ENCODE measurements at regions not wholly inside any gene's neighbourhood (a gene's known extent, or its start where the extent isn't known, plus 50 kb on each side); places are given as distances from the start of the nearest gene placed in this dataset.
"Not testable (repeated sequence)": the region's sequence is repeated elsewhere in the genome, so short reads cannot be mapped to it uniquely, and the experiment has no call there.

- no peak overlapping the region for H3K4me3 Mint-ChIP-seq (ENCODE audit: unreplicated experiment)
Observed at GRCh38 chrX:821327-822107, 190.9 kb downstream of the SHOX start.

GRCh38 chrX:819684-820083, 189.1 kb downstream of the SHOX start:
- H3K27me3 Mint-ChIP-seq (ENCODE audit: unreplicated experiment) = peaks cover 2% of the 10 kb centered on the region
- no peak for DNase-seq (ENCODE audit: low spot score)
- no peak overlapping the region for H3K4me3 Mint-ChIP-seq (ENCODE audit: unreplicated experiment)
- peaks cover 12% of the 10 kb centered on the region for H3K9me3 Mint-ChIP-seq (ENCODE audit: unreplicated experiment)
- H3K36me3 Mint-ChIP-seq (ENCODE audit: low read depth, unreplicated experiment) = peaks cover 13% of the 10 kb centered on the region
- no peaks in the 10 kb centered on the region for H3K4me1 Mint-ChIP-seq (ENCODE audit: unreplicated experiment)
- no peak overlapping the region for H3K27ac Mint-ChIP-seq (ENCODE audit: unreplicated experiment)
- TF ChIP-seq CTCF (IDR thresholded peaks at IDR 0.05; ENCODE audit: unreplicated experiment) = no peak

More at GRCh38 chrX:821327-822107, 190.9 kb downstream of the SHOX start:
- Mint-ChIP-seq H3K36me3 (ENCODE audit: low read depth, unreplicated experiment) (peaks cover 8% of the 10 kb centered on the region), H3K27ac (ENCODE audit: unreplicated experiment) (no peak overlapping the region), H3K4me1 (ENCODE audit: unreplicated experiment) (no peaks in the 10 kb centered on the region), H3K27me3 (ENCODE audit: unreplicated experiment) (peaks cover 2% of the 10 kb centered on the region), H3K9me3 (ENCODE audit: unreplicated experiment) (peaks cover 6% of the 10 kb centered on the region)
- no peak for DNase-seq (ENCODE audit: low spot score)
- TF ChIP-seq CTCF (IDR thresholded peaks at IDR 0.05; ENCODE audit: unreplicated experiment) = no peak

- Mint-ChIP-seq H3K9me3 (ENCODE audit: unreplicated experiment) (peaks cover 21% of the 10 kb centered on the region), H3K27me3 (ENCODE audit: unreplicated experiment) (peaks cover 1% of the 10 kb centered on the region), H3K4me3 (ENCODE audit: unreplicated experiment) (no peak overlapping the region), H3K27ac (ENCODE audit: unreplicated experiment) (no peak overlapping the region), H3K36me3 (ENCODE audit: low read depth, unreplicated experiment) (peaks cover 20% of the 10 kb centered on the region), H3K4me1 (ENCODE audit: unreplicated experiment) (no peaks in the 10 kb centered on the region)
- no peak for DNase-seq (ENCODE audit: low spot score)
- no peak for TF ChIP-seq CTCF (IDR thresholded peaks at IDR 0.05; ENCODE audit: unreplicated experiment)
Observed at GRCh38 chrX:817759-818300, 187.2 kb downstream of the SHOX start.

GRCh38 chrX:817147-817546, 186.6 kb downstream of the SHOX start:
- H3K4me3 Mint-ChIP-seq (ENCODE audit: unreplicated experiment); H3K27ac Mint-ChIP-seq (ENCODE audit: unreplicated experiment); H3K27me3 Mint-ChIP-seq (ENCODE audit: unreplicated experiment); DNase-seq (ENCODE audit: low spot score); H3K4me1 Mint-ChIP-seq (ENCODE audit: unreplicated experiment): not testable (repeated sequence)
- Mint-ChIP-seq H3K36me3 (ENCODE audit: low read depth, unreplicated experiment) (peaks cover 20% of the 10 kb centered on the region), H3K9me3 (ENCODE audit: unreplicated experiment) (peaks cover 22% of the 10 kb centered on the region)

- peaks cover 16% of the 10 kb centered on the region for H3K36me3 Mint-ChIP-seq (ENCODE audit: low read depth, unreplicated experiment)
- no peak for TF ChIP-seq CTCF (IDR thresholded peaks at IDR 0.05; ENCODE audit: unreplicated experiment)
- peaks cover 1% of the 10 kb centered on the region for H3K27me3 Mint-ChIP-seq (ENCODE audit: unreplicated experiment)
- no peaks in the 10 kb centered on the region for H3K4me1 Mint-ChIP-seq (ENCODE audit: unreplicated experiment)
- DNase-seq (ENCODE audit: low spot score) = no peak
- no peak overlapping the region for H3K27ac Mint-ChIP-seq (ENCODE audit: unreplicated experiment)
- peaks cover 17% of the 10 kb centered on the region for H3K9me3 Mint-ChIP-seq (ENCODE audit: unreplicated experiment)
- H3K4me3 Mint-ChIP-seq (ENCODE audit: unreplicated experiment) = no peak overlapping the region
Observed at GRCh38 chrX:816411-816810, 185.8 kb downstream of the SHOX start.

Measured in endothelial cell (in vitro differentiated cells).